ENCODE measurements at regions not wholly inside any gene's neighbourhood (a gene's known extent, or its start where the extent isn't known, plus 50 kb on each side); places are given as distances from the start of the nearest gene placed in this dataset.

- TF ChIP-seq CTCF (IDR thresholded peaks at IDR 0.05) (no peak), EP300 (IDR thresholded peaks at IDR 0.05; ENCODE audit: low read depth) (no peak), POLR2A (IDR thresholded peaks at IDR 0.05) (no peak)
Observed at GRCh38 chr15:49737127-49737526, 116.3 kb downstream of the DTWD1 start.

Data from transverse colon (tissue), 3 donors.